Glomerular endothelial cell (primary cell): ENCODE measurements at regions not wholly inside any gene's neighbourhood (a gene's known extent, or its start where the extent isn't known, plus 50 kb on each side); places are given as distances from the start of the nearest gene placed in this dataset.

ENCODE experiments used
- DNase-seq: peaks from one replicate; pipeline ENCODE4 v3.0.0-alpha.2; 2011; ENCODE audit warnings: low read depth, low spot score; ENCODE audit errors: extremely low read depth

DNA sequence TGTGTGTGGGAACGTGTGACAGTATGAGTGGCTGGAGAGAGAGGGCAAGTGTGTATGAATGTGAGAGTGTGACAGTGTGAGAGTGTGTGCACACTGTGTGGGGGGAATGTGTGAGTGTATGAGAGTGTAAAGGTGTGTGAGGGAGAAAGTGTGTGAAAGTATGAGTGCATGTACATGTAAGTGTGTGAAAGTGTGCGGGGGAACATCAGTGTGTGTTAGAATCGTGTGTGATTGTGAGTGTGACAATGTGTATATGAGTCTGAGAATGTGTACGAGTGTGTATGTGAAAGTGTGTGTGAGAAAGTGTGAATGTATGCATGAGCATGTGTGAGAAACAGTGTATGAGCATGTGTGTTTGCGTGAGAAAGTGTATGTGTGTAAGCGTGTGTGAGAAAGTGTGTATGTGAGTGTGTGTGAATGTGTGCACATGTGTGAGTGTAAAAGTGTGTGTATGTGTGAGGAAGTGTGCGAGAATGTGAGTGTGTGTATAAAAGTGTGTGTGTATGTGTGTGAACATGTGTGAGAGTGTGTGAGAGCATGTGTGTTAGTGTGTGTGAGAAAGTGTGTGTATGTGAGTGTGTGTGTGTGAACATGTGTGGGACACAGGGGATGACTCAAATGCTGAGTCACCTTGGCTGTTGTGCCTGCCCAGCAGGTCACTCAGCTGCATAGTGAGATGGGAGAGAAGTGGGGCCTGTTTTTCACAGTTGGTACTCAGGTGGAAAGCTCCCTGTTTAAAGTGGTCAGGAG lies 220.5 kb upstream of the TBX3 start:
- no peak for DNase-seq

DNA sequence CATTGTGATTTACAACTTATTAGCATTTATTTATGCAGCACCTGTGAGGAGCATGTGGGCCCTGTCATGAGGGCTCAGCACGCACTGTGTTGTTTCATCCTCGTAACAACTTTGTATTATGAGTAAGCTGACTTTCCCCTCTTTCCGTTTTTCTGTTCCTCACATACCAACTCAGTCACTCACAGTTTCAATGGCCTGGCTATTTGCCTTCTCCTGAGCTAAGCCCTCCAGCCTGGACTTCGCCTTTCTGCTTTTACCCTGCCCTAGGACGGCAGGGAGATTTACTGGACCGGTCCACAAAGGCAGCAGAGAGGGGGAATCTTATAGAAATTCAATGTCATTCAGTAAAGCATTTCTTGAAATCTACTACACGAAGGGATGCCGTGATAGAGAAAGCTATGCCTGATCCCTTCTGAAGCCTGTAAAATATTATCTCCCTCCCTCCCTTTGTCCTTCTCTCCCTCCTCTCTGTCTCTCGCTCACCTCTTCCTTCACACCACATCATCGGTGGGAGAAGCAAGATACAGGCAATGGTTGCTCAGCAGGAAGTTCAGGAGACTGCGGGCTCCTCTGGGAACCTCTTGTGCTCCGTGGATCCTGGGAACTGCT lies 219.2 kb upstream of the TBX3 start:
- DNase-seq = no peak

DNA sequence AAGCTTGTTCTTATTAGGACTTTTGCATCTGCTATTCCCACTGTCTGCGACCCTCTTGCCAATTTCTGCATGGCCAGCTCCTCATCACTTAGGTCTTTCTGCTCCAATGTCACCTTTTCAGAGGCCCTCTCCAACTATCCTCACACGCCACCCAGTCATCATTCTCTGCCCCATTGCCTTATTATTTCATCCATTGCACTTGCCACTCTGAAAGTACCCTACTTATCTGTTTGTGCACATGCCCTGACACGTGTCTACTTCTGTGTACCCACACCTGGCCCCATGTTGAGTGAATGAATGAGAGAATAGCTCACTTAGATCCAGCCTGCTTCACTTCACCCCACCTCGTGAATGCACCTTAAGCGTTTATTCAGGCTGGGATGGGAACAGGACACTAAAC lies 218.7 kb upstream of the TBX3 start:
- DNase-seq = no peak

DNA sequence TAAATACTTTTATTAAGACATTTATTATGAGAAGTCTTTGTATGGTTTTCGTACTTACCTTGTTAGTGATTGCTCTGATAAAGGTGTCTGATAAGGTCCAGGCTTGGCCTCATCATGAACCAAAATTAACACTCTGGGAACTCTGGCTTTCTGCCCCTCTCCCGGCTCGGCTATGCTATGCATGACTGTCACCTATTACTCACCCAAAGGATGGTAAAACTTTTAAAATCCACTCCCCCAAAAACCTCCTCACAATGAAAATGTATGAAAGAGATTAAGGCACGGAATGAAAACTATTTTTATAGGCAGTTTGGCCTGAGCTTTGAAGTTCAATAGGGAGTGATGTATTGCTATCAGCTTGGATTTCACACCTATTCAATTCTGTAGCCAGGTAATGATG lies 217.3 kb upstream of the TBX3 start:
- DNase-seq = no peak

DNA sequence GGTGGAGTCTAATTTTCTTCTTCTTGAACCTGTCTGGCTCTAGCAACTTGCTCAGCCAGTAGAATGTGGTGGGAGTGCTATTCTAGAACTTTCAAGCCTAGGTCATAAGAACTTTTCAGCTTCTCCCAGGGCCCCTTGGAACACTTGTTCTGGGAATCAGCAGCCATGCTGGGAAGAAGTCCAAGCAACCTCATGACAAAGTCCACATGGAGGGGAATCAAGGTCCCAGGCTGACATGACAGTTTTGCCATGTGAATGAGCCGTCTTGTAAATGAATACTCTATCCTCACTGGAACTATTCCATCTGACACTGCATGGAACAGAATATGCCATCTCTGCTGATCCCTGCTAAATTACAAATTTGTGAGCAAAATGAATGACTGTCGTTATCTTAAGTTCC lies 214.2 kb upstream of the TBX3 start:
- DNase-seq = no peak

DNA sequence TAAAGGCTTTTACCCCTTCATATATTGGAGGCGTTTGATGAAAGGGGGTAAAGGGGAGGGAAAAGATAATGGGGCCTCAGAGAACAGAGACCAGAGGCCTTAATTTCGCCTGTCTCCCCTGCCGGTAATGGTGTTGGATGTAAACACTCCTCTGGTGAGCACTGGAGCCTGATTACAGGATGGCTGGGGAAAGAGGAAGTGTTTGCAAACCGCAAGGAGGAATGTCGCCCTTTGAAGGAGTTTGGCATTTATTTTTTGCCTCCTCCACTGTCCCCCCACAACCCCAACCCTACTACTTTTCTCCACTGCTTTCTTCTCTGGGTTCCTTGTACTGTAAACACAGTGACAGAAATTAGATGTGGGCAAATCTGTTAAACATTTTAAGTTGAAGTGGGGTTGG lies 211.9 kb upstream of the TBX3 start:
- no peak for DNase-seq

DNA sequence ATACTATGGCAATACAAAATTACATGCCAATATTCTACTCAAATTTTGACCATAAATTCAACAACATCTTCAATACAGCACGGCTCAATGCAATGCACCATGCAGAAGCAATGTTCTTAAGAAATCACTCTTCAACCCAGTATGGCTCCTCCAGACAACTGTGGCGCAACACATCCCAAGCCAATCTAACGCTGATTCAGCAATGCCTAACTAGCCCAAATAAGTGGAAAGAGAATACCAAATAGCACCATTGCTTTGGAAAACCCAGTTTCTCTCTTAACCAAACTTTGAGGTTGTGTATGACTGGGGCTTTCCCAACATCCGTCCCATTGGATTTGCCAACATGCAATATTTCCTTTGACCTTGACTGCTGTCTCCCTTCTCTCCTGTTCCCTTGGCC lies 211.1 kb upstream of the TBX3 start:
- no peak for DNase-seq

DNA sequence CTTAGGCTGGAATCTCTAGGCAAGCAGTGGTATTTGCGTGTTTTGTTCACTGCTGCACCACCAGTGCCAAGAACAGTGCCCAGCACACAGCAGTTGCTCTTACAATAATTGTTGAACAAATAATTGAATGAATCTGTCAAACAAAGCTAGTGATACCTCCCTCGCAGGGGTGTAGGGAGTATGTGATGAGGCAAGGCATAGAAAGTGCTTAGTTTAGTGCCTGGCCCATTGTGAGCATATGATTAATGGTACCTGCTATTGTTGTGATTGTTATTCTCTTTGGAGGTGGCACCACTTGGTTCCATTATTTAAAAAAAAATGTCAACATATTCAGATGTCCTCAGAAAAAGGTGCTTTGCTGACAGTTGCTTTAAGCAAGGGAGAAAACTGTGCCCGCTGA lies 210.1 kb upstream of the TBX3 start:
- DNase-seq = no peak

DNA sequence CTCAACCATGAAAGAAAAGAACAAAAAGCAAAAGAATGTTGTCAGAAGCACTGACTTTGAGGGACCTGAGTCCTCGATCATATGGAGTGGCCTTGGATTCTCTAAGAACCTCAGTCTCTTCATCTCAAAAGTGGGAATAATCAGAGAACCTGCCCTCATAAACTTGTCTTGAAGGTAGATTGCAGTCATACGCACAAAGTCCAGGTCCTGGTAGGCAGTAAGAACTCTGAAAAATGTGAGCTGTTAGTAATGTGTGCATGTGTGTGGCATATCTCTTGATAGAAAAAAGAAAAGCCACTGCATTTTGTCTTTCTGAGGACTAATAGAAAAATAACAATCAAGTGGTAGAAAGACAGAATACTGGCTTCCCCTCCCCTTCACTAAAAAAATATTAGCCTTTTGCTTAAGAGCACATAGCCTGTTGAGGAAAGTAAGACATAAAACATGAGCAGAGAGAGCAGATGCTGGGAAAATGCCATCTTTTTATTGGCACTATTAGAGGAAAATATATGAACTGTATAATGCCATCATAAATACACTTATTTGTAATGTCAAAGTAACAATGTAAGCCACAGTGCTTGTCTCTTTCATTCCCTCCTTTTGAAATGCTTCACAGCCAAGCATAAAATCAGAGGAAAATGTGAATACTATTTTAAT lies 205.1 kb upstream of the TBX3 start:
- no peak for DNase-seq

DNA sequence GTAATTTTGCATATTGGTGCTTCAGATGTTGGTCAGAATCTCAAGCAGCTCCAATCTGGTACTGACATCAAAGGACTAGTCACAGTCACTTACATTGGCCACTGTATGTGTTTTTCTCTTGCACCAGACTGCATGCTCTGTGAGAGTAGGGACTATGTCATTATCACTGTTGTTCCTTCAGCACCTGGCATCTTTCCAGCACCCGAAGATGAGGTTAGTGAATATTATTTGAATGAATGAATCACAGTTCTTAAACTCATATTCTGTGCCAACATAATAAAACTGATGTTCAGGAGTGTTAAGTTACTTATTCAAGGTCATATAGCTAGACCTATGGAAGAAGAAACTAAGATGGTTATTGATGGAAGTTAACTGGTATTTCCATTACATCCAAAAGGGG lies 204.5 kb upstream of the TBX3 start:
- no peak for DNase-seq

DNA sequence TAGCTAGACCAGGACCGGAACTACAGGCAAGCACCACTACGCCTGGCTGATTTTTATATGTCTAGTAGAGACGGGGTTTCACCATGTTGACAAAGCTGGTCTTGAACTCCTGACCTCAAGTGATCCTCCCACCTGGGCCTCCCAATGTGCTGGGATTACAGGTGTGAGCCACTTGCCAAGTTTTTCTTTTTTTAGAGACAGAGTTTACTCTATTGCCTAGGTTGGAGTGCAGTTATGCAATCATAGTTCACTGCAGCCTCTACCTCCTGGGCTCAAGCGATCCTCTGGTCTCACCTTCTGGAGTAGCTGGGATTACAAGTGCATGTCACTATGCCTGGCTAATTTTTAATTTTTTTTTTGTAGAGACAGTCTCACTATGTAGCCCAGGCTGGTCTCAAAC lies 201.5 kb upstream of the TBX3 start:
- DNase-seq = no peak

DNA sequence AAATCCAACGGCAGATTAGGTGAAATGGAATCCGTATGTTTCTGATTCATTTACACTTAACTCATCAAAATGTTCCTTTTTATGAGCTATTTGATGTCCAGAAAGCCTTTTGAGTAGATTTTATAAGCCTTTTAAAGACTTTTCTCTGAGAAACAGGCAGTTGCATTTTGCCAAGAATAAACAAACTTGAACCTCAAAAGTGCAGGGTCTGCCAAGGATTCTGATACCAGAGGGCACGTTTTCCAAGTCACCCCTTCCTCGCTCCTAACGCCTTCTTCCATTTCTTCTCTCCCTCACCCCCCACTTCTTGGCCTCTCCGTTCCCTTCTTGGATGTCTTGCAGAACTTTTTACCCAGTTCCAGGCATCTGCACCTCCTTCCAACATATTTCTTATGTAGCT lies 200.6 kb upstream of the TBX3 start:
- no peak for DNase-seq

DNA sequence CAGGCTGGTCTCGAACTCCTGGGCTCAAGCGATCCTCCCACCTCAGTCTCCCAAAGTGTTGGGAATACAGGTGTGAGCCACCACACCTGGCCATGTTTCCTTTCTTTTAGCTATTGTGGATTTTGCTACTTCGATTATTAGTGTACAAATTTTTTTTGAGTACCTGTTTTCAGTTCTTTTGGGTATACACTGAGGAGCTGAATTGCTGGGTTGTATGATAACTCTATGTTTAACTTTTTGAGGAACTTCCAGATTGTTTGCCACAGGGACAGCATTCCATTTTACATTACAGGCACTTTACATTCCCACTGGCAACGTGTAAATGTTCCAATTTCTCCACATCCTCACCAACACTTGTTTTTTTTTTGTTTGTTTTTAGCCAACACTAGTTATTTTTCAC lies 198.1 kb upstream of the TBX3 start:
- no peak for DNase-seq

DNA sequence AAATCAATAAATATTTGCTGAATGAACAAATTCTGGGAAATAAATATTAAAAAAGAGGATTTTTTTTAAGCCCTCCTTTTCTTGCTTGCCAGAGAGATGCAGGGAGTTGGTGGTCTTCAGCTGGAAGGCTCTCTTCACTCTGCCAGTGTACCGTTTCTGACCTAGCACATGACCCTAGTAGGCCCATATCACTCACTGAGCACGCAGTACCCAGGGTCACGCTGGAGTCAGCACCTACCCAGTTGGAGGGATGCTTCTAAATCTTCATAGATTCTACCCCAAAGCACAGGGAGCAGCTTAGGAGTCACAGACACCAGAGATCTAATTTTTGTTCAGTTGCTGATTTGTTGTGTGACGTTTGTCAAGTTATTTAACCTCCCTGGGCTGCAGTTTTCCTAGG lies 195.4 kb upstream of the TBX3 start:
- no peak for DNase-seq

DNA sequence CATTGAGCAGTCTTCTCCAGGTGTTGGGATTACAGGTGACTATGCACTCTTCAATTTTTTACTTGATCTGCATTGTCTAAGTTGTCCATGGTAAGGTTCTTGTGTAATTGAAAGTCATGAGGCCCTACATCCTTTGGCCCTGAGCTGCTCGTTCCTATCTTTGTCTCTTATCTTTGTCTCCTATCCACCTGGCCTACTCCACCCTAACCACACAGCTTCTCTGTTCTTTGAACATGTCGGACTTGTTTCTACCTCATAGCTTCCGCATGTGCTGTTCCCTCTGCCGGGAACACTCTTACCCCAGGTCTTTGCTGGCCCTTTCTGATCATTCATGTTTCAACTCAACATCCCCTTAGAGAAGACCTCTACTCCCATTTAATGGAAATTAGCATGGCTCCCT lies 194.8 kb upstream of the TBX3 start:
- no peak for DNase-seq

DNA sequence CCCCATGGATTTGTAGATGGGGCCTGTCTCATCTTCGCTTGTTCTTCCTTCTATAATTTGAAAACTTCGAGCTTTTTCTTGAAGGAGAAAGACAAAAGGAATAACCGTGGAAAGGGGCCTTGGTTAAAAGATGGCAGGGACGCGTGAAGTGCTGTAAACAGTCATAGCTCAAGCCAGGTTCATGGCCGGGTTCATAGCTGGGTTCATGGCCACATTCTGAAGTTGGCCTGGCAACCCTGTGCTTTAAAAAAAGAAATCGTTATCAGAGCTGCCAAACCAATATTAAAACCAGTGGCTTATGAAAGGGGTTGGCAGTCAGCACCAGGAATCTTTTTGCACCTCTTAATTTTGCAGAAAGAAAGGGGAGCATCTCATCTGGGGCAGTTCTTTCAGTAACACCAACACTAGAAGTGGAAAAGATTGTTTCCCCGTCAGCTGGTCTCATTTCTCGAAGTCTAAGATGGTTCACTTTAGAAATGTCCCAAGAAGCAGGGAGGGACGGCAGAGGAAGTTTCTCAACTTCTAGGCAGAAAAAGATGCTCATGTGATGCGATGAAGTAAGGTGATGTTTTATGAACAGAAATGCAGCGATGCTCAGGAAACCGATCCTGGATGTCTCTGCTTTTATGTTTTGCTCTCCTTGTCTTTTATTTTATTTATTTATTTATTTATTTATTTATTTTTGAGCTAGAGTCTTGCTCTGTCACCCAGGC lies 193.1 kb upstream of the TBX3 start:
- DNase-seq = no peak

DNA sequence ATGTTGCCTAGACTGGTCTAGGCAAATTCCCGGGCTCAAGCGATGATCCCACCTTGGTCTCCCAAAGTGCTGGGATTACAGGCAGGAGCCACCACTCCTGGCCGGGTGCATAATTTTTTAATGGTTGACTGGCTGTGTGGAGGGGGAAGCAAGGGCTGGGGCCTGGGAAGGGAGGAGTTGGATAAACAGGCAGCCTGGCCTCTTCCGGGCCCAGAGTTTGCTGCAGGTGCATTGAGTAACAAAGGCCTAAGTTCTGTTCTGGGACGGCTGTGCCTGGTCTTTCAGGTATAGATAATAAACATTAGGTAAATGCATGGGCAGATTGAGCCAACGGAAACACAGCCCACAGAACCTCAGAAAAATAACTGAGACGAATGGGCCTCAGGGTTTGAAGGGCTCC lies 191.3 kb upstream of the TBX3 start:
- no peak for DNase-seq

DNA sequence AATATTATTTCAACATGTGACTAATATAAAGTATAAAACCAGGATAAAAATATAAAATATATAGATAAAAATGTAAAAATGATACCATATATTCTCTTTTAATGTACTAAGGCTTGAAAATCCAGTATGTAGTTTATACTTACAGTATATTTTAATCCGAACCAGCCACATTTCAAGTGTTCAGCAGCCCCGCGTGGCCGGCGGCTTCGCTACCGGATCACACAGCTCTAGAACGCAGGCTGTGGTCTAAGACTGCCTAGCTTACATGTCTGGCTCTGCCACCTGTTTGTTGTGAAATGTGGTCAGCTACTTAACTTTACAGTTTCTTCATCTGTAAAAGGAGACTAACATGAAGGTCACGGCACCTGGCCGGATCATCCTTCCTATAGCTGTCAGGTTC lies 189.7 kb upstream of the TBX3 start:
- no peak for DNase-seq

DNA sequence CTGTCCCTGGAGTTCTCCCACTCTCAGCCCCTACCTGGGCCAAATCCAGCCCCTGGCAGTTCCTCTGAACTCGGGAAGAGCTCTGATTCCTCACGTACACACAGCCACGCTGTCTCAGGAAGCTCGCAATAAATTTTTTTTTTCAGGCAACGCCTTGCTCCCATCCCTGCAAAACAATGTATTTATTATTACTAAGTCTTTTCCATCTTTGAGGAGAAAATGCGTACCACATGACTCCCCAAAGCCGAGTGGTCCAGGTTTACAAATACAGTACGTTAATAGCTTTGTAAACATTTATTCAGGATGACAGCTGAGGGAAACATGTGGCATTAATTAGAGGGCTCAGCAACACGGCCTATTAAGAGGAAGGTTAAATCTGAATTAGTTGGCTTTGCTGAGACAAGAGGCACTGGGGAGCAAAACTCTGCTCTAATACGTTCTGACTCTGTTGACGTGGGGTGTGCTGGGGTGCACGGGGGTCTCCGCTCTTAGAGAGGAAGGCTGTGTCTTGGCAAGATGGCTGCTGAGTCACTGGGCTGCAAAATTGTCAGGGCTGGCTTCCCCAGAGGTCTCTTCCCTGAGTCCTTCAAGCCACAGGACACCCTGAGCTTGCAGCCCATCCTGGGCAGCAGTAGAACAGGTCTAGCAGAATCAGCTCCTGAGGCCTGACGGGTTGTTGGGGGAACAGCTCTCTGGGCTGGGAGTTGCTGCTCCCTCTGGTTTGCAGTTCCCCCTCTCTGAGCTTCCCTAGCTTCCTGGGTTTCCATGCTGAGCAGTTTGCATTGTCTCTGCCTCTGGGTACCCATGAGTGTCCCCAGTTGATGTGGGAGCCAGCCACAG lies 185.2 kb upstream of the TBX3 start:
- no peak for DNase-seq

DNA sequence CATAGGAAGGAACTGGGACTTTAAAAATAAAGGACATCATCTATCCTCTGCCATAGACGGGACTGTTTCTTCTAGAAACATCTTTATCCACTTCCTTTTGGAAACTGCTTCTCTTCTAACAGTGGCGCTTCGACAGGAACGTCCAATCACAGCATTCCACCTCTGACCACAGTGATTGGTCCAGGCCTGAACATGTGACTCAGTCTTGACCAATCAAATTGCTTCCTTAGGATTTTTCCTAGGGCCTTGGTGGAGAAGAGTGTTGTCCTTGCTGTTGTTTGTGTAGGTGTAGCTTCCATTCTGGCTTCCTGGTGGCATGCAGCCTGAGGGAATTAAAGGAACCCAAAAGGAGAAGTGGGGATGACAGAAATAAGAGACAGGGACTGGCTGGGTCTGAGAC lies 182.4 kb upstream of the TBX3 start:
- DNase-seq = no peak
